HCT116 (cell line): ENCODE measurements at regions not wholly inside any gene's neighbourhood (a gene's known extent, or its start where the extent isn't known, plus 50 kb on each side); places are given as distances from the start of the nearest gene placed in this dataset.

Experiments
- CEBPB ChIP-seq: IDR thresholded peaks from 2 replicates; pipeline ENCODE4 v1.6.1; 2012; ENCODE audit warnings: low read depth
- CTCF ChIP-seq, 3 experiments: fragments of 200-600 bp in 1 of 3; sonication (generic) in 1 of 3; IDR thresholded peaks in 2 of 3; conservative IDR thresholded peaks in 1 of 3; 2 replicates each; pipeline ENCODE4 v1.5.1; 2012 to 2017; ENCODE audit warnings: low read depth in 2 of 3, low read length in 2 of 3, antibody characterized with exemption in 1 of 3, borderline replicate concordance in 1 of 3, control low read depth in 1 of 3, mild to moderate bottlenecking in 1 of 3, mixed read lengths in 1 of 3, mixed run types in 1 of 3, moderate library complexity in 1 of 3; ENCODE audit not compliant: insufficient read depth in 1 of 3
- ELF1 ChIP-seq: IDR thresholded peaks from 2 replicates; pipeline ENCODE4 v1.6.1; 2012; ENCODE audit warnings: low read depth, borderline replicate concordance
- POLR2A ChIP-seq: IDR thresholded peaks from 2 replicates; pipeline ENCODE4 v1.7.0; 2011; ENCODE audit warnings: borderline replicate concordance; ENCODE audit not compliant: insufficient read depth, insufficient read length; ENCODE audit errors: extremely low read depth
- POLR2AphosphoS5 ChIP-seq: IDR thresholded peaks from 2 replicates; pipeline ENCODE4 v1.6.1; 2011; ENCODE audit warnings: mild to moderate bottlenecking, low read depth, low read length, moderate library complexity
- SIN3A ChIP-seq: IDR thresholded peaks from 2 replicates; pipeline ENCODE4 v1.6.1; 2012; ENCODE audit warnings: low read depth
- TCF7L2 ChIP-seq: IDR thresholded peaks from 2 replicates; pipeline ENCODE4 v1.7.0; 2011; ENCODE audit warnings: borderline replicate concordance, inconsistent platforms; ENCODE audit not compliant: insufficient read depth, insufficient read length; ENCODE audit errors: extremely low read depth

GRCh38 chr16:77553130-77553529 is 118.3 kb upstream of the ADAMTS18 start:
- TF ChIP-seq POLR2AphosphoS5 (no peak), CTCF (IDR thresholded peaks at IDR 0.05 in 2 of 3, conservative IDR thresholded peaks at IDR 0.05 in 1 of 3; ENCODE audit: borderline replicate concordance in 1 of 3, insufficient read depth in 1 of 3, low read depth in 2 of 3, low read length in 2 of 3) (no peak), CEBPB (no peak), POLR2A (no peak), TCF7L2 (no peak), ELF1 (no peak), SIN3A (no peak)
